ENCODE measurements at regions not wholly inside any gene's neighbourhood (a gene's known extent, or its start where the extent isn't known, plus 50 kb on each side); places are given as distances from the start of the nearest gene placed in this dataset.

GRCh38 chr11:111059726-111060125, 185.8 kb upstream of the POU2AF2 start:
- TF ChIP-seq CTCF (IDR thresholded peaks at IDR 0.05) (no peak), POLR2A (IDR thresholded peaks at IDR 0.05) (no peak)
